ENCODE measurements at regions not wholly inside any gene's neighbourhood (a gene's known extent, or its start where the extent isn't known, plus 50 kb on each side); places are given as distances from the start of the nearest gene placed in this dataset.

- Histone ChIP-seq H4K91ac (ENCODE audit: low read length) (no peak overlapping the region), H2BK12ac (ENCODE audit: low read length in 2 of 2) (no peak overlapping the region), H2BK5ac (ENCODE audit: low read depth, low read length, poor library complexity, severe bottlenecking) (no peak overlapping the region), H3K4me3 (ENCODE audit: insufficient read depth in 1 of 2, low read depth in 1 of 2, low read length in 2 of 2) (no peak overlapping the region), H2BK120ac (ENCODE audit: low read depth, low read length) (no peak overlapping the region), H2AK5ac (ENCODE audit: low read length, severe bottlenecking) (no peak overlapping the region), H3K27me3 (ENCODE audit: control insufficient read depth in 1 of 2, insufficient read depth in 1 of 2, low read length in 2 of 2) (no peaks in the 10 kb centered on the region), H3K9ac (ENCODE audit: low read length) (peak overlapping the region; percentile 84), H2BK15ac (ENCODE audit: low read depth, poor library complexity, severe bottlenecking) (no peak overlapping the region), H3K23ac (ENCODE audit: low read length in 2 of 2) (no peak overlapping the region), H3K27ac (ENCODE audit: low read length, poor library complexity, severe bottlenecking) (no peak overlapping the region), H3K14ac (ENCODE audit: low read length in 2 of 2) (no peak overlapping the region), H4K8ac (ENCODE audit: low read length) (no peak overlapping the region), H3K79me1 (replicated peaks; ENCODE audit: low read length, poor library complexity, severe bottlenecking) (no peaks in the 10 kb centered on the region), H3K36me3 (ENCODE audit: control insufficient read depth in 1 of 2, insufficient read depth in 2 of 2, low read depth in 1 of 2, low read length in 2 of 2) (no peaks in the 10 kb centered on the region), H3K4ac (ENCODE audit: low read depth in 1 of 2, low read length in 2 of 2) (no peak overlapping the region), H3K9me3 (ENCODE audit: control insufficient read depth, low read length) (no peaks in the 10 kb centered on the region), H3K4me1 (ENCODE audit: control insufficient read depth, insufficient read depth, low read depth, low read length) (peaks cover 1% of the 10 kb centered on the region), H2AFZ (ENCODE audit: low read depth, low read length) (no peak overlapping the region), H3K4me2 (ENCODE audit: low read length, poor library complexity, severe bottlenecking) (no peak overlapping the region), H3K18ac (ENCODE audit: low read depth in 1 of 2, low read length in 2 of 2) (no peak overlapping the region)
- WGBS = 64% methylated on average over 5 of the region's 5 CpGs
- DNase-seq = no peak
These were observed 345.5 kb downstream of the THBS2 start for GRCh38 chr6:168908166-168908565.

DNA sequence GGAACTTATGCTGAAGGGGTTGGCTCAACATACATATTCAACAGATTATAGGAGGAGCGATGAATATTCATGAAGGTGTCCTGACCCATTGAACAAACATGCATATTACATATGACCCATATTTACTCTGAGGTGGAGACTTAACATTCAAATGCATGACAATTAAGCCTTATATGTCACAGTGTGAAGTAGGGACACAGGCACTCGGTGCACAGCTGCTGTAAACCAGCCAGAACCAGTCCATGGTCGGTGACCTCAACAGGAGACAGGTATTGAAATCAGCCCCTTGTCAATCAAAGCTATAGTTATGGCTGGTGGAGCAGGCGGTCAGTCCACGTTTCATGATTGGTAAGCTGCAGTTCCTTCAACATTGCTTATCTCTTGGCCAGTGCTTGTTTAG, 347.3 kb downstream of the THBS2 start:
- WGBS = 63% methylated on average over 4 of the region's 5 CpGs
- Histone ChIP-seq H2BK15ac (ENCODE audit: low read depth, poor library complexity, severe bottlenecking) (no peak overlapping the region), H3K9ac (ENCODE audit: low read length) (no peak overlapping the region), H3K27ac (ENCODE audit: low read length, poor library complexity, severe bottlenecking) (no peak overlapping the region), H2BK12ac (ENCODE audit: low read length in 2 of 2) (no peak overlapping the region), H3K27me3 (ENCODE audit: control insufficient read depth in 1 of 2, insufficient read depth in 1 of 2, low read length in 2 of 2) (peaks cover 0 to 3% of the 10 kb centered on the region in 2 experiments), H2AK5ac (ENCODE audit: low read length, severe bottlenecking) (no peak overlapping the region), H2AFZ (ENCODE audit: low read depth, low read length) (no peak overlapping the region), H3K9me3 (ENCODE audit: control insufficient read depth, low read length) (no peaks in the 10 kb centered on the region), H3K79me1 (replicated peaks; ENCODE audit: low read length, poor library complexity, severe bottlenecking) (no peaks in the 10 kb centered on the region), H3K18ac (ENCODE audit: low read depth in 1 of 2, low read length in 2 of 2) (no peak overlapping the region), H3K4me3 (ENCODE audit: insufficient read depth in 1 of 2, low read depth in 1 of 2, low read length in 2 of 2) (no peak overlapping the region), H2BK120ac (ENCODE audit: low read depth, low read length) (no peak overlapping the region), H4K8ac (ENCODE audit: low read length) (no peak overlapping the region), H3K14ac (ENCODE audit: low read length in 2 of 2) (no peak overlapping the region), H3K36me3 (ENCODE audit: control insufficient read depth in 1 of 2, insufficient read depth in 2 of 2, low read depth in 1 of 2, low read length in 2 of 2) (no peaks in the 10 kb centered on the region), H3K23ac (ENCODE audit: low read length in 2 of 2) (no peak overlapping the region), H4K91ac (ENCODE audit: low read length) (no peak overlapping the region), H2BK5ac (ENCODE audit: low read depth, low read length, poor library complexity, severe bottlenecking) (no peak overlapping the region), H3K4ac (ENCODE audit: low read depth in 1 of 2, low read length in 2 of 2) (no peak overlapping the region), H3K4me2 (ENCODE audit: low read length, poor library complexity, severe bottlenecking) (no peak overlapping the region), H3K4me1 (ENCODE audit: control insufficient read depth, insufficient read depth, low read depth, low read length) (peaks cover 1% of the 10 kb centered on the region)
- no peak for DNase-seq

DNA sequence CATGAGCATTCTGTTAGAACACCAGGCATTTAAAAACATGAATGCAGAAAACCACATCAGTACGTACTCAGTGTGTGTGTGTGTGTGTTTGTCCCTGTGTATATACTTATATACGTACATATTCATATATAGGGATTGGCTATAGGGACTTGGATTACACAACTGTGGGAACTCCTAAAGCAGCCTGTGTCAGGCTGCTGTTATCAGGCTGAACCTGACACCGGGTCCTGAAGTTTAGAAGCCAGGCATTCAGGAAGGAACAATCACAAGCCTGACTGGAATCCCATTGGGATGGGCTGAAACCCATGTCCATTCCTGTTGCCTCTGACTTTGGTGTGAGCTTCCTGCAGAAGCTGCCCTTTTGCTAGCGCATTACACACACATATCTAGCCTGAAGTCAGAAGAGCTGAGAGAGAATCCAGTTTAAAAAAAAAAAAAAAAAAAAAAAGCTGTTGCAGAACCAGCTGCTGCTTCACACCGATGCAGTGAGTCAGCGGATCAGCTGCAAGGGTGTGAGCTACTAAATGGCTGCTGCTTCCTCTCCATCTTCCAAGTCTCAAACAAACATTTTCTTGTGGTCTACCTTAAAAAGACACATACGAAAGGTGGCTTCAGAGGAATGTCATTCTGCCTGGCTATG, 348.1 kb downstream of the THBS2 start:
- H3K4me2 ChIP-seq (ENCODE audit: low read length, poor library complexity, severe bottlenecking) = no peak overlapping the region
- no peak overlapping the region for H3K14ac ChIP-seq (ENCODE audit: low read length in 2 of 2)
- H3K79me1 ChIP-seq (replicated peaks; ENCODE audit: low read length, poor library complexity, severe bottlenecking) = no peaks in the 10 kb centered on the region
- H2AK5ac ChIP-seq (ENCODE audit: low read length, severe bottlenecking) = no peak overlapping the region
- H2BK12ac ChIP-seq (ENCODE audit: low read length in 2 of 2) = no peak overlapping the region
- no peak overlapping the region for H2BK5ac ChIP-seq (ENCODE audit: low read depth, low read length, poor library complexity, severe bottlenecking)
- H3K4ac ChIP-seq (ENCODE audit: low read depth in 1 of 2, low read length in 2 of 2) = no peak overlapping the region
- no peak overlapping the region for H2BK15ac ChIP-seq (ENCODE audit: low read depth, poor library complexity, severe bottlenecking)
- no peak overlapping the region for H3K9ac ChIP-seq (ENCODE audit: low read length)
- H3K23ac ChIP-seq (ENCODE audit: low read length in 2 of 2) = no peak overlapping the region
- 62% methylated on average over 6 of the region's 7 CpGs for WGBS
- no peak overlapping the region for H3K18ac ChIP-seq (ENCODE audit: low read depth in 1 of 2, low read length in 2 of 2)
- peaks cover 6 to 12% of the 10 kb centered on the region in 2 experiments for H3K27me3 ChIP-seq (ENCODE audit: control insufficient read depth in 1 of 2, insufficient read depth in 1 of 2, low read length in 2 of 2)
- H2AFZ ChIP-seq (ENCODE audit: low read depth, low read length) = no peak overlapping the region
- no peak overlapping the region for H3K4me3 ChIP-seq (ENCODE audit: insufficient read depth in 1 of 2, low read depth in 1 of 2, low read length in 2 of 2)
- peaks cover 1% of the 10 kb centered on the region for H3K4me1 ChIP-seq (ENCODE audit: control insufficient read depth, insufficient read depth, low read depth, low read length)
- no peak overlapping the region for H3K27ac ChIP-seq (ENCODE audit: low read length, poor library complexity, severe bottlenecking)
- no peaks in the 10 kb centered on the region for H3K9me3 ChIP-seq (ENCODE audit: control insufficient read depth, low read length)
- no peak overlapping the region for H4K91ac ChIP-seq (ENCODE audit: low read length)
- H2BK120ac ChIP-seq (ENCODE audit: low read depth, low read length) = no peak overlapping the region
- no peak overlapping the region for H4K8ac ChIP-seq (ENCODE audit: low read length)
- no peak for DNase-seq
- no peaks in the 10 kb centered on the region for H3K36me3 ChIP-seq (ENCODE audit: control insufficient read depth in 1 of 2, insufficient read depth in 2 of 2, low read depth in 1 of 2, low read length in 2 of 2)

GRCh38 chr6:168903613-168904345, 349.9 kb downstream of the THBS2 start:
- no peak overlapping the region for H3K27ac ChIP-seq (ENCODE audit: low read length, poor library complexity, severe bottlenecking)
- H2AK5ac ChIP-seq (ENCODE audit: low read length, severe bottlenecking) = no peak overlapping the region
- H3K79me1 ChIP-seq (replicated peaks; ENCODE audit: low read length, poor library complexity, severe bottlenecking) = no peaks in the 10 kb centered on the region
- 84% methylated on average over 16 of the region's 17 CpGs for WGBS
- H4K91ac ChIP-seq (ENCODE audit: low read length) = no peak overlapping the region
- no peak overlapping the region for H2AFZ ChIP-seq (ENCODE audit: low read depth, low read length)
- H3K14ac ChIP-seq (ENCODE audit: low read length in 2 of 2) = no peak overlapping the region
- H2BK12ac ChIP-seq (ENCODE audit: low read length in 2 of 2) = no peak overlapping the region
- no peak overlapping the region for H3K4me3 ChIP-seq (ENCODE audit: insufficient read depth in 1 of 2, low read depth in 1 of 2, low read length in 2 of 2)
- no peak for DNase-seq
- H3K4me1 ChIP-seq (ENCODE audit: control insufficient read depth, insufficient read depth, low read depth, low read length) = no peaks in the 10 kb centered on the region
- H3K23ac ChIP-seq (ENCODE audit: low read length in 2 of 2) = no peak overlapping the region
- H3K18ac ChIP-seq (ENCODE audit: low read depth in 1 of 2, low read length in 2 of 2) = no peak overlapping the region
- no peak overlapping the region for H4K8ac ChIP-seq (ENCODE audit: low read length)
- H3K4ac ChIP-seq (ENCODE audit: low read depth in 1 of 2, low read length in 2 of 2) = no peak overlapping the region
- no peak overlapping the region for H3K4me2 ChIP-seq (ENCODE audit: low read length, poor library complexity, severe bottlenecking)
- no peak overlapping the region for H2BK15ac ChIP-seq (ENCODE audit: low read depth, poor library complexity, severe bottlenecking)
- no peak overlapping the region for H3K9ac ChIP-seq (ENCODE audit: low read length)
- H2BK120ac ChIP-seq (ENCODE audit: low read depth, low read length) = no peak overlapping the region
- H3K27me3 ChIP-seq (ENCODE audit: control insufficient read depth in 1 of 2, insufficient read depth in 1 of 2, low read length in 2 of 2) = peaks cover 6 to 15% of the 10 kb centered on the region in 2 experiments
- no peaks in the 10 kb centered on the region for H3K36me3 ChIP-seq (ENCODE audit: control insufficient read depth in 1 of 2, insufficient read depth in 2 of 2, low read depth in 1 of 2, low read length in 2 of 2)
- H2BK5ac ChIP-seq (ENCODE audit: low read depth, low read length, poor library complexity, severe bottlenecking) = no peak overlapping the region
- no peaks in the 10 kb centered on the region for H3K9me3 ChIP-seq (ENCODE audit: control insufficient read depth, low read length)
